Aorta (tissue), 5 donors: ENCODE measurements at regions not wholly inside any gene's neighbourhood (a gene's known extent, or its start where the extent isn't known, plus 50 kb on each side); places are given as distances from the start of the nearest gene placed in this dataset.

Experiments
- ATAC-seq: fragments of 200-7000 bp; cut with Tn5 transposase; one replicate; pipeline ENCODE4 v1.9.1; 2022; ENCODE audit warnings: moderate library complexity; ENCODE audit not compliant: low FRiP score
- DNase-seq, 2 donors: peaks; one replicate each; pipeline ENCODE4 v3.0.0-alpha.2; 2020
- H3K27ac ChIP-seq, 2 donors: one replicate each; pipeline ENCODE4 v1.5.1; 2013; ENCODE audit warnings: low read length in 2 of 2, mild to moderate bottlenecking in 2 of 2, moderate library complexity in 2 of 2, control low read depth in 1 of 2, inconsistent platforms in 1 of 2, low read depth in 1 of 2
- H3K27me3 ChIP-seq, 2 donors: one replicate each; pipeline ENCODE4 v1.6.1; 2013; ENCODE audit warnings: control low read depth in 1 of 2, low read length in 1 of 2, mild to moderate bottlenecking in 1 of 2, moderate library complexity in 1 of 2; ENCODE audit not compliant: insufficient read depth in 2 of 2, control insufficient read depth in 1 of 2
- H3K36me3 ChIP-seq, 2 donors: one replicate each; pipeline ENCODE4 v1.6.1; 2013; ENCODE audit warnings: control low read depth in 1 of 2, low read length in 1 of 2, mild to moderate bottlenecking in 1 of 2; ENCODE audit not compliant: insufficient read depth in 2 of 2, control insufficient read depth in 1 of 2
- H3K4me1 ChIP-seq, 2 donors: one replicate each; pipeline ENCODE4 v1.6.1; 2013; ENCODE audit warnings: low read length in 2 of 2, control low read depth in 1 of 2, mild to moderate bottlenecking in 1 of 2, moderate library complexity in 1 of 2; ENCODE audit not compliant: insufficient read depth in 2 of 2, control insufficient read depth in 1 of 2
- H3K4me3 ChIP-seq, 2 donors: one replicate each; pipeline ENCODE4 v1.5.1; 2013; ENCODE audit warnings: low read length in 2 of 2, control low read depth in 1 of 2, mild to moderate bottlenecking in 1 of 2
- H3K9me3 ChIP-seq: one replicate; pipeline ENCODE4 v1.6.1; 2013; ENCODE audit warnings: mild to moderate bottlenecking, low read length; ENCODE audit not compliant: control insufficient read depth
- WGBS, 2 donors: extraction: QIAGEN DNeasy Blood & Tissue Kit; methylation state at CpG; one replicate each; pipeline ENCODE4 v1.1.7; 2013; 5-methylcytosine and 5-hydroxymethylcytosine counted together
- intact Hi-C, 2 donors: fragments of 100-400 bp; cut with DNase I; formaldehyde crosslinking; loops; one replicate each; pipeline versions ENCODE4 v1.14.2 to v1.15.0; 2022
- donor health status: healthy with polysubstance abuse.
- donor health status: Bipolar disorder and iron deficiency.
- donor health status: DM: no; HTN: no; CAD: no.
- donor health status: DM: no; HTN: no; CAD: no.
- donor health status: DM: yes; HTN: yes; CAD: no.

GRCh38 chrX:46376246-46376885, 168.9 kb downstream of the ZNF674 start:
- no peak overlapping the region for H3K27ac ChIP-seq
- no peak for DNase-seq
- H3K9me3 ChIP-seq = no peaks in the 10 kb centered on the region
- no peaks in the 10 kb centered on the region for H3K27me3 ChIP-seq
- no peaks in the 10 kb centered on the region for H3K4me1 ChIP-seq
- no peak overlapping the region for H3K4me3 ChIP-seq
- H3K36me3 ChIP-seq = no peaks in the 10 kb centered on the region
- 10 to 17% methylated on average over 4 of the region's 4 CpGs for WGBS, 2 donors
- ATAC-seq = peak; percentile 62
- intact Hi-C loops = loop anchor here (10.0 kb wide), 3 partner anchors 552 to 1052 kb away; no protein-coding TSS in a partner anchor

- ATAC-seq = no peak
- intact Hi-C loops = loop anchor here (10.0 kb wide), 3 partner anchors 551 to 1051 kb away; no protein-coding TSS in a partner anchor
Observed at GRCh38 chrX:46375831-46376230, 169.4 kb downstream of the ZNF674 start.

GRCh38 chrX:46374371-46374770, 170.8 kb downstream of the ZNF674 start:
- no peaks in the 10 kb centered on the region for H3K27me3 ChIP-seq
- no peak for ATAC-seq
- intact Hi-C loops = loop anchor here (10.0 kb wide), 3 partner anchors 550 to 1050 kb away; no protein-coding TSS in a partner anchor
- H3K36me3 ChIP-seq = no peaks in the 10 kb centered on the region
- H3K4me1 ChIP-seq = no peaks in the 10 kb centered on the region
- no peaks in the 10 kb centered on the region for H3K9me3 ChIP-seq
- H3K4me3 ChIP-seq = no peak overlapping the region
- DNase-seq = no peak
- H3K27ac ChIP-seq = no peak overlapping the region
- 58 to 81% methylated on average over 1 of the region's 1 CpG for WGBS, 2 donors

More at GRCh38 chrX:46375831-46376230, 169.4 kb downstream of the ZNF674 start:
- no peak overlapping the region for H3K4me3 ChIP-seq
- 74 to 92% methylated on average over 3 of the region's 3 CpGs for WGBS, 2 donors
- no peaks in the 10 kb centered on the region for H3K36me3 ChIP-seq
- H3K9me3 ChIP-seq = no peaks in the 10 kb centered on the region
- H3K27ac ChIP-seq = no peak overlapping the region
- H3K4me1 ChIP-seq = no peaks in the 10 kb centered on the region
- no peaks in the 10 kb centered on the region for H3K27me3 ChIP-seq
- DNase-seq = no peak

GRCh38 chrX:46367491-46367890, 177.7 kb downstream of the ZNF674 start:
- intact Hi-C loops = no loop called here
- no peak for ATAC-seq
- WGBS, 2 donors = 51 to 58% methylated on average over 2 of the region's 2 CpGs
- H3K27me3 ChIP-seq = no peaks in the 10 kb centered on the region
- no peak overlapping the region for H3K27ac ChIP-seq
- no peaks in the 10 kb centered on the region for H3K9me3 ChIP-seq
- H3K4me3 ChIP-seq = no peak overlapping the region
- no peaks in the 10 kb centered on the region for H3K4me1 ChIP-seq
- no peak for DNase-seq
- no peaks in the 10 kb centered on the region for H3K36me3 ChIP-seq

- intact Hi-C loops = no loop called here
- H3K36me3 ChIP-seq = no peaks in the 10 kb centered on the region
- DNase-seq (no peak), ATAC-seq (no peak)
- no peaks in the 10 kb centered on the region for H3K4me1 ChIP-seq
- H3K27ac ChIP-seq = no peak overlapping the region
- H3K9me3 ChIP-seq = no peaks in the 10 kb centered on the region
- 67 to 90% methylated on average over 2 of the region's 2 CpGs for WGBS, 2 donors
- no peaks in the 10 kb centered on the region for H3K27me3 ChIP-seq
- no peak overlapping the region for H3K4me3 ChIP-seq
Observed at GRCh38 chrX:46366381-46367207, 178.6 kb downstream of the ZNF674 start.

GRCh38 chrX:46354481-46354880, 190.7 kb downstream of the ZNF674 start:
- no peak for ATAC-seq
- Histone ChIP-seq H3K27ac (no peak overlapping the region), H3K27me3 (no peaks in the 10 kb centered on the region), H3K9me3 (no peaks in the 10 kb centered on the region), H3K4me3 (no peak overlapping the region), H3K4me1 (no peaks in the 10 kb centered on the region), H3K36me3 (no peaks in the 10 kb centered on the region)
- DNase-seq = no peak
- intact Hi-C loops = no loop called here
- WGBS, 2 donors = 77 to 92% methylated on average over 1 of the region's 1 CpG

GRCh38 chrX:46341767-46342322, 203.4 kb downstream of the ZNF674 start:
- intact Hi-C loops = no loop called here
- no peak for DNase-seq
- no peak overlapping the region for H3K27ac ChIP-seq
- H3K36me3 ChIP-seq = no peaks in the 10 kb centered on the region
- ATAC-seq = no peak
- no peaks in the 10 kb centered on the region for H3K4me1 ChIP-seq
- no peak overlapping the region for H3K4me3 ChIP-seq
- H3K27me3 ChIP-seq = no peaks in the 10 kb centered on the region
- no peaks in the 10 kb centered on the region for H3K9me3 ChIP-seq
- 54 to 72% methylated on average over 1 of the region's 1 CpG for WGBS, 2 donors

- ATAC-seq = no peak
- Histone ChIP-seq H3K4me1 (no peaks in the 10 kb centered on the region), H3K4me3 (no peak overlapping the region), H3K27ac (no peak overlapping the region), H3K27me3 (no peaks in the 10 kb centered on the region), H3K9me3 (no peaks in the 10 kb centered on the region), H3K36me3 (no peaks in the 10 kb centered on the region)
- DNase-seq = no peak
- intact Hi-C loops = no loop called here
Observed at GRCh38 chrX:46340696-46341095, 204.5 kb downstream of the ZNF674 start.
